ENCODE measurements at regions not wholly inside any gene's neighbourhood (a gene's known extent, or its start where the extent isn't known, plus 50 kb on each side); places are given as distances from the start of the nearest gene placed in this dataset.

GRCh38 chr3:180416111-180416594 is 185.8 kb upstream of the TTC14 start:
- TF ChIP-seq EZH2 (IDR thresholded peaks at IDR 0.05; ENCODE audit: borderline replicate concordance, insufficient read depth, low read depth, low read length, poor library complexity, severe bottlenecking) (no peak), CTCF (IDR thresholded peaks at IDR 0.05) (no peak)
- Histone ChIP-seq H3K79me2 (ENCODE audit: control insufficient read depth, insufficient read depth, low read length) (no peaks in the 10 kb centered on the region), H3K4me1 (ENCODE audit: control insufficient read depth in 2 of 2, insufficient read depth in 2 of 2, low read length in 2 of 2) (no peaks in the 10 kb centered on the region), H4K20me1 (ENCODE audit: control insufficient read depth, insufficient read depth, low read length, poor library complexity, severe bottlenecking) (no peaks in the 10 kb centered on the region), H3K27me3 (replicated peaks in 1 of 4; ENCODE audit: control extremely low read depth in 1 of 4, control insufficient read depth in 3 of 4, insufficient read depth in 4 of 4, low read length in 3 of 4) (no peaks in the 10 kb centered on the region), H3K4me3 (ENCODE audit: control extremely low read depth in 1 of 5, extremely low read depth in 1 of 5, insufficient read depth in 1 of 5, low read depth in 2 of 5, low read length in 4 of 5) (no peak overlapping the region), H2AFZ (ENCODE audit: insufficient read depth, low read depth, low read length, poor library complexity, severe bottlenecking) (no peak overlapping the region), H3K4me2 (replicated peaks; ENCODE audit: low read depth, low read length, poor library complexity, severe bottlenecking) (no peak overlapping the region), H3K9me3 (ENCODE audit: control extremely low read depth in 1 of 3, control insufficient read depth in 2 of 3, insufficient read depth in 1 of 3, low read length in 2 of 3) (no peaks in the 10 kb centered on the region), H3K27ac (ENCODE audit: low read length in 2 of 2) (no peak overlapping the region), H3K36me3 (replicated peaks in 1 of 2; ENCODE audit: control extremely low read depth in 1 of 2, control insufficient read depth in 1 of 2, extremely low read depth in 1 of 2, insufficient read depth in 2 of 2, low read length in 1 of 2) (no peaks in the 10 kb centered on the region), H3K9ac (ENCODE audit: low read length) (no peak overlapping the region)
- ATAC-seq (ENCODE audit: low read depth) (no peak), DNase-seq (no peak)
- 33% methylated on average over 1 of the region's 2 CpGs for whole genome bisulfite sequencing (ENCODE audit: insufficient coverage)
- H3K4me1 Mint-ChIP-seq = no peaks in the 10 kb centered on the region
- no peaks in the 10 kb centered on the region for H3K9me3 Mint-ChIP-seq (ENCODE audit: insufficient read depth)
- no peaks in the 10 kb centered on the region for H3K27me3 Mint-ChIP-seq
- ChIA-PET POLR2A (no interaction called here), CTCF (no interaction called here)
- intact Hi-C loops (cut with micrococcal nuclease) = no loop called here
- no peak overlapping the region for H3K27ac Mint-ChIP-seq
- no peak overlapping the region for H3K4me3 Mint-ChIP-seq

GRCh38 chr3:180417241-180417640 is 184.7 kb upstream of the TTC14 start:
- TF ChIP-seq CTCF (IDR thresholded peaks at IDR 0.05) (no peak), EZH2 (IDR thresholded peaks at IDR 0.05; ENCODE audit: borderline replicate concordance, insufficient read depth, low read depth, low read length, poor library complexity, severe bottlenecking) (no peak)
- H3K4me1 Mint-ChIP-seq = no peaks in the 10 kb centered on the region
- intact Hi-C loops (cut with micrococcal nuclease) = no loop called here
- no peaks in the 10 kb centered on the region for H3K27me3 ChIP-seq (replicated peaks in 1 of 4; ENCODE audit: control extremely low read depth in 1 of 4, control insufficient read depth in 3 of 4, insufficient read depth in 4 of 4, low read length in 3 of 4)
- no peak overlapping the region for H2AFZ ChIP-seq (ENCODE audit: insufficient read depth, low read depth, low read length, poor library complexity, severe bottlenecking)
- POLR2A ChIA-PET = no interaction called here
- no peaks in the 10 kb centered on the region for H3K36me3 ChIP-seq (replicated peaks in 1 of 2; ENCODE audit: control extremely low read depth in 1 of 2, control insufficient read depth in 1 of 2, extremely low read depth in 1 of 2, insufficient read depth in 2 of 2, low read length in 1 of 2)
- no peak overlapping the region for H3K4me3 ChIP-seq (ENCODE audit: control extremely low read depth in 1 of 5, extremely low read depth in 1 of 5, insufficient read depth in 1 of 5, low read depth in 2 of 5, low read length in 4 of 5)
- H3K4me3 Mint-ChIP-seq = no peak overlapping the region
- H3K9me3 ChIP-seq (ENCODE audit: control extremely low read depth in 1 of 3, control insufficient read depth in 2 of 3, insufficient read depth in 1 of 3, low read length in 2 of 3) = no peaks in the 10 kb centered on the region
- no peaks in the 10 kb centered on the region for H3K79me2 ChIP-seq (ENCODE audit: control insufficient read depth, insufficient read depth, low read length)
- CTCF ChIA-PET = no interaction called here
- H3K27ac ChIP-seq (ENCODE audit: low read length in 2 of 2) = no peak overlapping the region
- H3K4me2 ChIP-seq (replicated peaks; ENCODE audit: low read depth, low read length, poor library complexity, severe bottlenecking) = no peak overlapping the region
- H3K27ac Mint-ChIP-seq = no peak overlapping the region
- H3K9ac ChIP-seq (ENCODE audit: low read length) = no peak overlapping the region
- H3K4me1 ChIP-seq (ENCODE audit: control insufficient read depth in 2 of 2, insufficient read depth in 2 of 2, low read length in 2 of 2) = no peaks in the 10 kb centered on the region
- no peaks in the 10 kb centered on the region for H4K20me1 ChIP-seq (ENCODE audit: control insufficient read depth, insufficient read depth, low read length, poor library complexity, severe bottlenecking)
- no peak for ATAC-seq (ENCODE audit: low read depth)
- no peaks in the 10 kb centered on the region for H3K9me3 Mint-ChIP-seq (ENCODE audit: insufficient read depth)
- no peak for DNase-seq
- H3K27me3 Mint-ChIP-seq = no peaks in the 10 kb centered on the region
